BE2C (cell line): ENCODE measurements at regions not wholly inside any gene's neighbourhood (a gene's known extent, or its start where the extent isn't known, plus 50 kb on each side); places are given as distances from the start of the nearest gene placed in this dataset.

Experiments used
- DNase-seq: peaks from one replicate; pipeline ENCODE4 v3.0.0-alpha.2; 2020
- H3K27me3 ChIP-seq: fragments of 250-450 bp; sonication (Bioruptor Pico); 2 replicates; pipeline ENCODE4 v1.5.1; 2020; ENCODE audit warnings: mild to moderate bottlenecking
- H3K36me3 ChIP-seq: fragments of 250-450 bp; sonication (Bioruptor Pico); 2 replicates; pipeline ENCODE4 v1.5.1; 2020; ENCODE audit warnings: mild to moderate bottlenecking
- H3K4me1 ChIP-seq: fragments of 250-450 bp; sonication (Bioruptor Pico); 2 replicates; pipeline ENCODE4 v1.5.1; 2020
- H3K4me3 ChIP-seq: 2 replicates; pipeline ENCODE4 v1.5.1; 2011; ENCODE audit warnings: low read depth, low read length
- H3K9me3 ChIP-seq: fragments of 250-450 bp; sonication (Bioruptor Pico); 2 replicates; pipeline ENCODE4 v1.5.1; 2020
- TF ChIP-seq, protein P1 (sequence below): IDR thresholded peaks from 2 replicates; pipeline ENCODE4 v1.5.1; 2012; ENCODE audit warnings: mild to moderate bottlenecking, low read depth, low read length

GRCh38 chr6:123715006-123715863 is 78.5 kb upstream of the TRDN start:
- no peaks in the 10 kb centered on the region for H3K36me3 ChIP-seq
- TF ChIP-seq, protein P1, sequence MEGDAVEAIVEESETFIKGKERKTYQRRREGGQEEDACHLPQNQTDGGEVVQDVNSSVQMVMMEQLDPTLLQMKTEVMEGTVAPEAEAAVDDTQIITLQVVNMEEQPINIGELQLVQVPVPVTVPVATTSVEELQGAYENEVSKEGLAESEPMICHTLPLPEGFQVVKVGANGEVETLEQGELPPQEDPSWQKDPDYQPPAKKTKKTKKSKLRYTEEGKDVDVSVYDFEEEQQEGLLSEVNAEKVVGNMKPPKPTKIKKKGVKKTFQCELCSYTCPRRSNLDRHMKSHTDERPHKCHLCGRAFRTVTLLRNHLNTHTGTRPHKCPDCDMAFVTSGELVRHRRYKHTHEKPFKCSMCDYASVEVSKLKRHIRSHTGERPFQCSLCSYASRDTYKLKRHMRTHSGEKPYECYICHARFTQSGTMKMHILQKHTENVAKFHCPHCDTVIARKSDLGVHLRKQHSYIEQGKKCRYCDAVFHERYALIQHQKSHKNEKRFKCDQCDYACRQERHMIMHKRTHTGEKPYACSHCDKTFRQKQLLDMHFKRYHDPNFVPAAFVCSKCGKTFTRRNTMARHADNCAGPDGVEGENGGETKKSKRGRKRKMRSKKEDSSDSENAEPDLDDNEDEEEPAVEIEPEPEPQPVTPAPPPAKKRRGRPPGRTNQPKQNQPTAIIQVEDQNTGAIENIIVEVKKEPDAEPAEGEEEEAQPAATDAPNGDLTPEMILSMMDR, result peak; percentile 44
- peak; percentile 17 for DNase-seq
- no peak overlapping the region for H3K4me3 ChIP-seq
- H3K4me1 ChIP-seq, result no peaks in the 10 kb centered on the region
- H3K27me3 ChIP-seq, result no peaks in the 10 kb centered on the region
- H3K9me3 ChIP-seq, result no peaks in the 10 kb centered on the region

GRCh38 chr6:123712831-123713230 is 76.1 kb upstream of the TRDN start:
- no peak for DNase-seq
- Histone ChIP-seq H3K36me3 (no peaks in the 10 kb centered on the region), H3K9me3 (no peaks in the 10 kb centered on the region), H3K27me3 (no peaks in the 10 kb centered on the region), H3K4me3 (no peak overlapping the region), H3K4me1 (no peaks in the 10 kb centered on the region)
- TF ChIP-seq, protein P1, result no peak

DNA sequence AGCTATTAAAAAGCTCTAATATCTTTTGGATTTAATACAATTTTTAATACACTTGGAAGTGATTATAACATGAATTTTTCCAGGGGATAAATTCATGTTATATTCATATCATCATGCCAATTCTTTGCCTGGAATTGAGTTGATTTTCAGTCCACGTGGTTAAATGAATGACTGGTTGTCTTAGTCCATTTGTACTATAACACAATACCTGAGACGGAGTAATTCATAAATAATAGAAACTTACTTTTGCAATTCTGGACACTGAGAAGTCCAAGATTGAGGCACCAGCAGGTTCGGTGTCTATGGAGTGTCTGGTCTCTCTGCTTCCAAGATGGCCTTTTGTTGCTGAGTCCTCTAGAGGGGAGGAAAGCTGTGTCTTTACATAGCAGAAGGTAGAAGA is 66.2 kb upstream of the TRDN start:
- TF ChIP-seq, protein P1, result no peak
- DNase-seq, result no peak
- Histone ChIP-seq H3K4me1 (no peaks in the 10 kb centered on the region), H3K36me3 (no peaks in the 10 kb centered on the region), H3K4me3 (no peak overlapping the region), H3K27me3 (no peaks in the 10 kb centered on the region), H3K9me3 (no peaks in the 10 kb centered on the region)

GRCh38 chr6:123687864-123688263 is 51.1 kb upstream of the TRDN start:
- TF ChIP-seq, protein P1, result no peak

More at GRCh38 chr6:123687864-123688263, 51.1 kb upstream of the TRDN start:
- H3K27me3 ChIP-seq, result no peaks in the 10 kb centered on the region
- no peaks in the 10 kb centered on the region for H3K36me3 ChIP-seq
- no peak for DNase-seq
- H3K4me3 ChIP-seq, result no peak overlapping the region
- H3K4me1 ChIP-seq, result no peaks in the 10 kb centered on the region
- no peaks in the 10 kb centered on the region for H3K9me3 ChIP-seq
